HG03135 (cell line): ENCODE measurements at regions not wholly inside any gene's neighbourhood (a gene's known extent, or its start where the extent isn't known, plus 50 kb on each side); places are given as distances from the start of the nearest gene placed in this dataset.

Source experiments
- ATAC-seq: cut with Tn5 transposase; IDR thresholded peaks from one replicate; pipeline ENCODE4 v1.9.1; 2021; ENCODE audit warnings: mild to moderate bottlenecking, moderate library complexity; ENCODE audit not compliant: unreplicated experiment

DNA sequence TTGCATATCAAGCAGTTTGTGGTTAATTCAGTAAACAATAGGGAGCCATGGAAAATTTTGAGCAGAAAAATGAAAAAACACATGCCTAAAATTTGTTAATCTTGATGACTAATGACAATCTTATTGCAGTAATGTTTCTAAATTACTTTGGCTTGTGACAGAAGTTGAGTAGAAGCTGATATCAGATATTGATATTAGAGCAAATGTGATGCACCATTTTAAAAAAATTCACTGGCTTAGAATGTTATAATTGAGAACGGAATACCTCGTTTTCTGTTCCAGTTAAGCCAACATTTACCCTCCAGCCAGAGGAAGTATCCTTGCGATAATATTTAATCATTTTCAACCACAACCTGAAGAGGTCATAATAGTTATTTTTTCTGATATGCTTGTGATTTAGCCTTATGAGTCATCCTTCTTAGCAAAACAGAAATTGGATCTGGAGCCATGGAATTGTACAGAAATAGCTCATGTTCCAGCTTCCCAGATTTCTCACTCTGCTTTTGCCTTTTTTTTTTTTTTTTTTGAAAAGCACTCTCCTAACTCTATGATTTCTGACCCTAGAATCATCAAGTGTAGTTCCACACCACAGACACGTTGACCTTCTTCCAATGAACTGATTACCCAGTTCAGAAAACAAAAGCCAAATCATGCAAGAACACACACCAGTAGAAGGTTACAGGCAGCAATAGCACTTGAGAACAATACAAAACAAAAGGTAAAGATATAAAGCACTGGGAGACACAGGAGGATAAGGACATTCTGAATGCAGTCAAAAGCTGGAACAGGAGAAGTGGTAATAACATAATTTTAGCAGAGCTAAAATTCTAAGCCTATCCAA lies 96.8 kb upstream of the PHYHIPL start:
- no peak for ATAC-seq

DNA sequence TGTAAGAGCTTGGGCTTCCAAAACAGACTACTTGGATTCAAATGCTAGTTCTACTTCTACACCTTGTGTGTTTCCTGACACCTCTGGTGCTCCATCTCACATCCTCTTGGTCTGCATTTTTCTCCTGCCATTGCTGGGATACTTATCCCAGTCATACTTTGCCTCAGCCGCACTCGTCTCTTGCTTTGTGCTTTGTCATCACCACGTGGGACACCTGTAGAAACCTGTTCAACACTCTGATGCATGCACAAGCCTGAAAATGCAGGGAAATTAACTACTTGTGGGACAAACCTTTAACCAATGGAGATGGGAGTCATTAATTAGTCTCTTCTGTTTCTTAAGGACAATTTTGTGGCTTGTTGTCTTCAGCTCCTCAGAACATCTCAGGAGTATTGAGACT lies 94.2 kb upstream of the PHYHIPL start:
- ATAC-seq = no peak

DNA sequence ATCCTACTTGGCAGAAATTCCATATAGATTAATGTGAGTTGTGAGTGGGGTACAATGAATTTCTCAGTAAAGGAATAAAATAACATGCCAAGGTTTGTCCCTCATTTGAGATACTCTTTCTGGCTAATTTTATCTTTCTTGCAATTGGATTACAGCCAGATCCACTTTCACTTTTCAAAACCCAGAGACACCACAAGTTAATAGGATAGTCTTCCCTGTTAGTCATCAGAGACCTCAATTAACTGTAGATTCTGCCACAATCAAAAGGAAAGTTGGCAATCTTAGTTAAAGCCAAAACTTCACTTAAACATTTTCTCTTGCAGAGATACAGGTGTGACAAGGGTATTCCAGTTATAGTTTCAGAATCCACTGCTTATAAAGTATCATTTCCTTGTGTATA lies 91.4 kb upstream of the PHYHIPL start:
- ATAC-seq = no peak

DNA sequence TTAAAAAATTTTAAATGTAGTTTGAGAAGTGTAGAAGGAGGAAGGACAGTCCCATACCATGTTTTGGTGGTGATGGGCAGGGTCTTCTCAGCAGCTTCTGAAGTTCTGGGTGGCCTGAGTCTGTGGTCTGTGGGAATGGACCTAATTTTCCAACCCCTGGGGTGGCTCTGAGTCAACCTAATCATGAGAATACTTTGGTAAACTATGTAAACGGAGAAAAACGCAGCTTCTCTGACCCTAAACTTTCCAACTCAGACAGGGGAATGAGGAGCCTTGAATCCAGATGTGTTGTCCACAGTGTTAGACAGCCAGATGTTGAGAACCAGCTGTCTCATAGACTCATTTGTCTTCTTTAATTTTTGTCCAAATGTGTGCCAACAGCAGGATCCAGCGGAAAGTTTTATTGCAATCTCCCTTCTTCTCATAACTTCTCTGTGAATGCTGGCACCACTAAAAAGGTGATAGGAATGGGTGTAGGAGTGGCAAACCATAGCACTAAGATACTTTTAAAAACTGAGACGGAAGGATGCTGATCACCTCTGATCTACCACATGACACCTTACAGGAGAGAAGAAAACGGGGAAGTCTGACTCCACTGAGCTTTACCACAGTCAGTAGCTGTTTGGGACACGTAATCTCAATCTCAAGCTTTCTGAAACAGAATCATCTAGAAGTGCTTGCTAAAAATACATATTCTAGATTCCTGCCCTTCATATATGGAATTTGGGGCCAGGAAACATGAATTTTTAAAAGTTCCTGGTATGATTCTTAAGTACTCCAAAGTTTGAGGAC lies 90.5 kb upstream of the PHYHIPL start:
- ATAC-seq = no peak

DNA sequence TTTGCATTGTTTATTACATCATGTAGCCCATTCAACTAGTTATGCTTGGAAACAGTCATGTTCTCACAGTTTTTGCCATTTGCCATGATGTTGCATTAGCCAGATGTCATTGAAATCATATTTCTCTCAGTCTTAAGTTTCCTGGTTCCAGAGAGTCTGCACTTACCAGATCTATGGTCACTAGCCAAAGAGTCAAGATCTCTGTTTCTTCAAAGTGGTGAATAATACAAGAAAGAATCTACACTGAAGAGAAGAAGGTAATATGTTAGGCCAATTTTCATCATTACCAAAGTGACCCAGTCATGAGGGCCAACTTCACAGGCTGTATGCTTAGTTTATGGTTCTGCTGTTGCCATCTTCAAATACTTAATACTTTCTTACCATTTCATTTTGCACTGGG lies 89.0 kb upstream of the PHYHIPL start:
- ATAC-seq = no peak

DNA sequence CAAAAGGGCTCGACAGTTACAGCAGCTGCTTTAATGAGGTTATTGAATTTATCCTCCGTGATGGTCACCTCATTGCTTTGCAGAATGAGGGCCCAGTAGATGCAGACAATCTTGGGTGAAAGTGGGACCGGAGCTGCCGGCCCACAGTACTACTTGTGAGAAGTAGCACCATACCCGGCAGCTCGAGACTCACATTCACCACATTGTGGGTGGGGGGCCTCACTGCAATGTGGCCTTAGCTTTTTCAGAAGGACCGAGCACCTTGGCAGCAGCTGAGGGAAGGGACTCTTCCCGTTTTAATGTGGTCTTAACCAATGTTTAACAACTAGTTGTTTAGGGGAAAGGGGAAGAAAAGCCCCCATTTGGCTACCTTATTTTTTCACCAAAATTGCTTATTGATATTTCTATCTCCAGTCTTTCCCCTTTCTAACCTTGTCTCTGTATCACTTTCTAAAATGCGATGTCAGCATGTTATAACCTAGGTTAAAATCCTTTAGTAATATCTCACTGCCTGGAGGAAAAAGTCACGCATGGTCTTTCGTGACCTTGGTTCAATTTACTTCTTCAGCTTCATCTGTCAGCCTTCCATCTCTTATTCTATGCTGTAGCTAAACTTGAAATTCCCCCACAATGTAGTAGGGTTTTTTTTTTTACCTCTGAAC lies 87.4 kb upstream of the PHYHIPL start:
- ATAC-seq = no peak

DNA sequence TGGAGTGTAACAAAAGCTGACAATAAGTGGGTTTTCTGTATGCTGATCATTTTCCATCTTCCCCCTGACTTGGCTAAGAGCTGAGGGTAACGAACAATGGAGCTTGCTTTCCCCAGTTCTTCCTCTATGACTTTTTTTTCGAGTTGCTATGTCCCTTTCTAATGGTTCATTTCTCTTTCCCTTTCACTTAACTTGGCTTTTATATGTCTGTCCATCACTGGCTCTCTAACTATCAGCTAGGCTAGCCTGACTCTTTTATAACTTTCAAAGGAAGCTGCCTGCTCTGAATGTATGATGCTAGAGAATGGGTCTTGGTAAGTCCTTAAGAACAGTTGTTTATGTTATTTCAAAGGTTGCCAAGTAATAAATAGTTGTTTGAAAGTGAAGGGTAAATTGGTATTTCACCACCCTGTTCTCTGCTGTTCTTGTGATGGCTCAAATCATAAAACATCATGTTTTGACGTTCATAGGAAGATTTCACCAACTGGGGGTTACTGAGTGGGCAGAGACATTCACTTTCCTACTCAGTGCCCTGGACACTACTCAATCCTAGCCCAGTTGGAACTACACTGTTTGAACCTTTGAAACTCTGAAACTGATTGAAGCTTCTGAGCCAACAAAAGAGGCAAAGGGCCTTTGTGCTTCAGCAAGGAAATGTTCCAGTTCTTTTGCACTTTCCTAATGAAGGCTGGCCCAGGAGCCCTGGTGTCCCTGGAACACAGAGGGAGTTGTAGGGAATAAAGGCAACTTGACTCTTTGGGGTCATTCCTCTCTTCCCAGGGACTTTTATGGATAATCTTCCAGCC lies 85.4 kb upstream of the PHYHIPL start:
- no peak for ATAC-seq

DNA sequence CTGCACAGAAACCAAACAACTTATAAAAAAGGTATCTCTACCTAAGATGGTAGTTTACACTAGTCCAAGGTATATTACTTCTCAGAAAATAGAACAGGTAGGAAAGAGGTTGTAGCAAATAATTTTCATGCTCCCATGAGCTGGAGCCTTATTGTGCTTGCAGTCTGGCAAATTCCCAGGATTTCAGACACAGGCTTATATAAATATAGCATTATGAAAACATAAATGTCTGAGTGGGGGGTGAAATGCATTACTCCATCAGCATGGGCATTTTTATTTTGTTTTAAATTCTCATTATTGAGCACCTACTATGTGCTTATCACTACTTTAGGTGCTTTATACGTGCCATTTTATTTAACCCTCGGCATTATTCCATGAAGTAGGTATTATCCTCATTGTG lies 83.0 kb upstream of the PHYHIPL start:
- no peak for ATAC-seq

DNA sequence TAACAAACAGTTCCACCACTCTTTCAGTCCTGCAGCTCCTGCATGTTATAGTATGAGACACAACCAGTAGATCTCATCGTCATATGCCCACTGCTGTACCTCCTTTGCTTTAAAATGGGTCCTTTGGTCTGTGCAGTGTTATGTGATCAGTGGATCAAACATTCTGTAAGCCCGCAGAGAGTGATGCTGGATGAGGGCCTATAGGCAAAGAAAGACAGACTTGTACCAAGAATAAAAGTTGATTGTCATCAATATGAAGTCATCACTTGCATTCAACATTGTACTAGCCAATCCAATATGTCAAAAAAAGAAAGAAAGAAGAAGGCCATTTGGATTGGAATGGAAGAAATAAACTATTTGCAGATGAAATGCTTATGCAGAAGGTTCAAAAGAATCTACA lies 79.8 kb upstream of the PHYHIPL start:
- no peak for ATAC-seq

DNA sequence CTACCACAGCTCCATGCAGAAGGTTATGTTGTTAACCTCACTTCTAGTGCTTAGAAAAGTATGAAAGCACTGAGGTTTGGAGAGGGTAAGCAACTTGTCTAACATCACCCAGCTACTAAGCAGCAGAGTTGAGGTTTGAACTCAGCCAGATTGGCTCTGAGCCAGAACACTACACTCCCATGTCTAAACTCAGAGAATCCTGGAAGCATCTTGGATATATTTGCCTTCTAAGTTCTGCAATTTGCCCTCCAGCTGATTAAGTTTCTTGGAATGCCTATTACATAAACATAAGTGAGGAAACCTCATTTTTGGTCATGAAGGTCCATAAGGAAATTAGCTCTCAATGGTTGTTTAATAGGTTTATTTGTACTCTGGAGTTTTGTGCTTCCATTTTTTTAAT lies 78.1 kb upstream of the PHYHIPL start:
- no peak for ATAC-seq

DNA sequence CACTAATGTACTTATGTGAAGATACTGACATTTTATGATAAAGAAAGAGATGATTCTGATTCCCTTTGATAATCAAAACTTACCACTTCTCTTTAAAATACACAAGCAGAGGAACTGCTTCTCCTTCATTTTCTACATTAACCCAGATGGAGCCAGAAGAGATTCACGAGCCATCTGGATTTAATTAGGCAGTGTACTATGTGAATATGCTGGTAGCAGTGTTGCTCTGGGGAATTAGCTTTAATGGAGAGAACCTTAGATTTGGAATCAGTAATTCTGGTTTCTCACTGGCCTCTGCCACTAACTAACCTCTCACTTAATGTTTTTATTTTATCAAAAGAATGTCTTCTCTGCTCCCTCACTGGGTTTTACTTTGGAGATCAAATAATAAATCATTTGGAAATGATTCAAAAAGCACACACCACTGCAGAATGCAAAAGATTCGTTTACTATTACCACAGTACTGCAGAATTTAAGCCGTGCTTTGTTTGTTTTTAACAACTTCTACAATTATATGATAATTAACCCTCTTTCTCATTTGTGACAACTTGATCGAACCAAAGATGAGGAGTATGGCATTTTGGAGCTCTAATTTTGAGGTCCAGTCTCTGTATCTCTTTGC lies 77.5 kb upstream of the PHYHIPL start:
- ATAC-seq = no peak

DNA sequence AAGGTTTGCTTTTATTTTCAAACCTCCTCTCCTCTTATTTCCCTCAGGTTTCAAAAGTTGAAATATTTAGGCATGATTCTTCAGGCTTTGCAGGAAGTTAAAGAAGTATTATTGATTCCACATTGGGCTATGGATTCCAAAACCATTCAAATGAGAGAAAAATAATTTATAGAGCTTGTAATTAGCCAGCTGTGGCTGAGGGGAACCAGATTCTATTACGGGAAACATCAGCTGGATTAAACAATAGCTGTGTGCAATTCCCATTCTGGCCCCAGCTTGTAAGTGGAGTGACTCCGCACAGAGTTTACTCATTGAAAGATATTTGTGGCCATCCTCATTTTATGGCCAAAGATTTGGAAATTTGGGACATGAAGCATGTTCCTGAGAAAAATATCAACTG lies 77.0 kb upstream of the PHYHIPL start:
- no peak for ATAC-seq

DNA sequence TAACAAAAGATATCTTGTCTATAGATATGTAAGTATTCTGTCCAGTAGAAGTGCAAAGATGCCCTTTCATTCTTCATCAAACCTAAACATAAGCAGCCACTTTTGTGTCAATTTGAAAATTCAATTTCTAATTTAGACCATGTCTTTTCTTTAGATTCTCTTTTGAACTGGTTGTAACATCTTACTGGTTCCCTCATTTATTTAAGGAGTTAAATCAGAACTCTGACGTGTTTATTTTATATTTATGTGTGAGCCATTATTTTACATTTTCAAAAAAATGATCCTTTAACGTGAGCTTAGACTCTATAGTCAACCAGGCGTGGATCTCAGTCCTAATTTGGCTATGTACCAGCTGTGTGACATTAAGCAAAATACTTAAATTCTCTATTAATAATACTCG lies 74.0 kb upstream of the PHYHIPL start:
- ATAC-seq = no peak

DNA sequence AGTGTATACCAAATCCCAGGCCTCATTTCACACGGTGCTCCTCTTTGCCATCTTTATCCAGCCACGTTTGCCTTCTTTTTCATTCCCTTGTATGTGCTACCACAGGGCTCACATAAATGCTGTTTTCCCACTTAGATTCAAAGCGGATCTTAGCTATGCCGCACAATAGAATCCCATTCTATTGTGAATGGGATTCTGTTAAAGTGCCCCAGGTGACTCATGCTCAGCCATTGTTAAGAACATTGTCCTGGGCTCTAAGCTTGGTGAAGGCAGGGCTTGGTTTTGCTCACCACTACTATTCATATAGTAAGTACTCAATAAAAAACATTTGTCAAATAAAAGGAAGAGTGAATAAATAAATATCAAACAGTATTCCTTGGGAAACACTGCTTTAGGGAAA lies 72.3 kb upstream of the PHYHIPL start:
- no peak for ATAC-seq

DNA sequence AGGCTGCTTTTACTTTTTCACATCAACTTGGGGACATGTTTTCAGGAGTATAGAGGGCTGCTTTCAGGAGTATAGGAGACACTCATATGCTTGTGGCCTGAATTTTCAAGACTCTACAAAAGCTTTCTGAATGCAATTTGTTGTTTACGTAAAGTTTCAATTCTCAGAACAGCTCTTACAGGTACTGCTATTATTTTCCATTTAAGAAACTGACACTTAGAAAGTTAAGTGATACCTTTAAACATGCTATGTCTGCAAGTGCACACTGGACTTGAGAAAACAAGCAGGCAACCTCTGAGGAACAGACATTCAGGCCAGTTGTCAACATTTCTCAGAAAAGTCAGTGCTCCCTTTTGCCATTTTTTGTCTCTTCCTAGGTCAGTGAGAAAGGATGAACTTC lies 70.0 kb upstream of the PHYHIPL start:
- no peak for ATAC-seq

DNA sequence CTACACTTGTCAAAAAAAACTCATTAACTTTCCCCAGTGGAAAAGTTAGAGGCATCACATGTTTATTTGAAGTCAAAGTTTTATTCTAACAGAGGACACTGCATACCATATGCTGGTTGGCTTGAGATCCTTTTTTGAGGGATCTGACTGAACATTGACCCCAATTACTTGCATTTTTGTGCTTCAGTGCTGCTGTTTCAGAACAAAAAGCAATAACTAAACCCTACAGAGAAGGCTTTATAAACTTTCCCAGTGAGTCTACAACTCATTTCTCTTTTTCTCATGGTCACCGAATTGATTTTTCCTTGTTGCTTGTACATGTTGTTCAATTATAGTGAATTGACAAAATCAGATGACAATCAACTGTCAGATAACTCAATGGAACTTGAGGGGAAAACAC lies 69.3 kb upstream of the PHYHIPL start:
- no peak for ATAC-seq

DNA sequence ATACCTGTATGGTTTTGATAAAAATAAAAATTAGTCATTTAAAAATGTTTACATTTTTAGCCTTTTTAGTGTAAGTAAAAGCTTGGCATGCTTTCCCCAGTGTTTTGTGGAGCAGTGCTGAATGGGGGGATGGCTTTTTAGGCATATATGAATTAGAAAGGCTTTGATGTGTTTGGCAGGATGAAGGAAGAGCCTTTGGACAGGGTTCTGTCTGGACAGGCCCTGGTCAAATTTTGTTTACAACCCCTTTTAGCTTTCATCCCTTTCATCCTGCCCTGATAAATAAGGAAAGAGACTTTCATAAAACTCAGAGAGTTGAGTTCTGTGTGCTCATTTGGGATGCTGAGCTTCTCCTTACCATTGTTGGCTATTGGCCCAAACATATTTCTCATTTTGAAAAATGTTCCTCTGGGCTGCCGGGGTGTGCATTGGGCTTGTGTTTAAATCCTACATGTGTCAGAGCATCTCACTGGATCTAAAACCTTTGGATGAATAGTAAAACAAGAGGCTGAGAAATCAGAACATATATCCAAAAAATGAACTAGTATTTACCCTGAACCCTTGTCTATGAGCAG lies 68.1 kb upstream of the PHYHIPL start:
- no peak for ATAC-seq

DNA sequence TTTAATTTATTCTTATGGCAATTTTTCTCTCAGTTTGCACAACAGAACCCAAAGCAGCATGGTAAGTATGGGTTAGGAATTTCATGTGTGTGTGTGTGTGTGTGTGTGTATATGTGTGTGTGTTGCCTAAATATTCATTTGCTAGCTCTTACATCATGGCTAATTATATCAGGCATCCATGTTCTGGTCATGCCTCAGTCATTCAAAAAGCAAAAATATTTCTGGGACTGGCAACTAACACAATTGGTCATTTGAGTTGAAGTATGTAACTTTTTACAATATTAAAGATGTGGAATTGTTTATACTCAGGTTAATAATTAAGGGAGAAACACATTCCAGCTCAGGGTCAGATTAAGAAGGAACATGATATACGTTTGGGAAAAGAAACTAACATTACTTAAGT lies 67.6 kb upstream of the PHYHIPL start:
- ATAC-seq = no peak

DNA sequence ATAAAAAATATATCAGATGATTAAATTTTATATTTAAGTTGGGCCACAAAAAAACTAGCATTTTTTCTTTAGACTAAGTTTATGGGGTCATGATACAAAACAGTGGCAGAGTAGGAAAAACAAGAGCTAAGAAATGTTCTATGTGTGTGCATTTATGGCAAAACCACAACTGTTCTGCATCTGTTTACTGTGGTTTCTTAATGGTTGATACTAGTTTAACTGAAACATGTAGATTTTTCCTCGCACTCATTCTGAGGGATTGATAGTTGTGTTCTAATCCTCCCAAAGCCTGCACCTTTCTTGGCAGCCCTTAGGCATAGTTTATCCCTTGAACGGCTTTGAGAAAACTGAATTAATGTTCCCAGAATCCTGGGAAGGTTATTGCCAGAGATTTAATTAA lies 66.6 kb upstream of the PHYHIPL start:
- no peak for ATAC-seq

DNA sequence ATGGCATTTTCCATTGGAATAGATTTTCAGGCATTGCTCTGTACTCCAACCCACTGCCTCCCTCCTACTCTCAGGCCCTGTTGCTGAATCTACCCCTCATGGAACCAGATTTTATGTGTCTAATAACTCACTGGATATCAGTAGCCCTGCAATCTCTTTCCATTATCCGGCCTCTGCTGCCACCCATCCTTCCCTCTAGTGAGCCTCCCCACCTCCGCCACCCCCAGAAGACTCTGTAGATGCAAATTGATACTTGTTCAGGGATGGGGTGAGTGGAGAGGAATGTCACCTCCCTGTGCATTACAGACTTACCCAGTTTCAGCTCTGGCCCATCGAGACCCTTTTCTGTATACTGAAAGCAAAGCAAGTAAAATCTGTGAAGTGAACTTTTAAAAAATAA lies 52.3 kb upstream of the PHYHIPL start:
- ATAC-seq = no peak
